Fibroblast of lung (primary cell): ENCODE measurements at regions not wholly inside any gene's neighbourhood (a gene's known extent, or its start where the extent isn't known, plus 50 kb on each side); places are given as distances from the start of the nearest gene placed in this dataset.

Experiments used
- DNase-seq, 2 donors: peaks; one replicate each; pipeline versions ENCODE4 v3.0.0 to v3.0.0-alpha.2; 2010; ENCODE audit warnings: low read depth in 2 of 2
- H2AFZ ChIP-seq: 2 replicates; pipeline ENCODE4 v1.5.1; 2012; ENCODE audit warnings: low read length, control low read depth, inconsistent platforms
- H3K27ac ChIP-seq: 2 replicates; pipeline ENCODE4 v1.5.1; 2011; ENCODE audit warnings: low read length, control low read depth; ENCODE audit not compliant: insufficient read depth
- H3K27me3 ChIP-seq: 2 replicates; pipeline ENCODE4 v1.5.1; 2011; ENCODE audit warnings: mild to moderate bottlenecking, low read length; ENCODE audit not compliant: control insufficient read depth, insufficient read depth
- H3K36me3 ChIP-seq: 2 replicates; pipeline ENCODE4 v1.5.1; 2011; ENCODE audit warnings: low read length; ENCODE audit not compliant: control insufficient read depth, insufficient read depth
- H3K4me1 ChIP-seq: 2 replicates; pipeline ENCODE4 v1.5.1; 2011; ENCODE audit warnings: low read length; ENCODE audit not compliant: control insufficient read depth, insufficient read depth; ENCODE audit errors: extremely low read depth
- H3K4me2 ChIP-seq: 2 replicates; pipeline ENCODE4 v1.5.1; 2011; ENCODE audit warnings: low read length, control low read depth; ENCODE audit not compliant: insufficient read depth; ENCODE audit errors: extremely low read depth
- H3K4me3 ChIP-seq, 4 experiments: fragments of 200-600 bp in 1 of 4; sonication (generic) in 1 of 4; replicated peaks in 1 of 4; 2 replicates each; pipeline ENCODE4 v1.5.1; 2011 to 2016; ENCODE audit warnings: low read length in 4 of 4, low read depth in 3 of 4, mild to moderate bottlenecking in 3 of 4, control low read depth in 2 of 4, inconsistent platforms in 1 of 4, mixed read lengths in 1 of 4; ENCODE audit not compliant: insufficient read depth in 1 of 4; ENCODE audit errors: control extremely low read depth in 1 of 4
- H3K79me2 ChIP-seq: 2 replicates; pipeline ENCODE4 v1.5.1; 2012; ENCODE audit warnings: mild to moderate bottlenecking, low read length, inconsistent platforms; ENCODE audit not compliant: control insufficient read depth, insufficient read depth
- H3K9ac ChIP-seq: 2 replicates; pipeline ENCODE4 v1.5.1; 2011; ENCODE audit warnings: mild to moderate bottlenecking, low read length, control low read depth; ENCODE audit not compliant: insufficient read depth
- H3K9me3 ChIP-seq: 2 replicates; pipeline ENCODE4 v1.5.1; 2012; ENCODE audit warnings: low read depth, low read length; ENCODE audit not compliant: control insufficient read depth, insufficient read depth
- H4K20me1 ChIP-seq: 2 replicates; pipeline ENCODE4 v1.5.1; 2011; ENCODE audit warnings: low read length; ENCODE audit not compliant: control insufficient read depth, insufficient read depth; ENCODE audit errors: extremely low read depth
- EZH2 ChIP-seq: IDR thresholded peaks from 2 replicates; pipeline ENCODE4 v1.5.1; 2012; ENCODE audit warnings: low read length, control low read depth, mild to moderate bottlenecking; ENCODE audit errors: missing control alignments
- TF ChIP-seq, protein P1 (sequence below), 2 donors: IDR thresholded peaks in 1 of 2; conservative IDR thresholded peaks in 1 of 2; 1 replicate in 1 of 2; 2 replicates in 1 of 2; pipeline ENCODE4 v1.5.1; 2011 to 2012; ENCODE audit warnings: low read length in 2 of 2, control low read depth in 1 of 2, inconsistent platforms in 1 of 2, low read depth in 1 of 2, mild to moderate bottlenecking in 1 of 2

DNA sequence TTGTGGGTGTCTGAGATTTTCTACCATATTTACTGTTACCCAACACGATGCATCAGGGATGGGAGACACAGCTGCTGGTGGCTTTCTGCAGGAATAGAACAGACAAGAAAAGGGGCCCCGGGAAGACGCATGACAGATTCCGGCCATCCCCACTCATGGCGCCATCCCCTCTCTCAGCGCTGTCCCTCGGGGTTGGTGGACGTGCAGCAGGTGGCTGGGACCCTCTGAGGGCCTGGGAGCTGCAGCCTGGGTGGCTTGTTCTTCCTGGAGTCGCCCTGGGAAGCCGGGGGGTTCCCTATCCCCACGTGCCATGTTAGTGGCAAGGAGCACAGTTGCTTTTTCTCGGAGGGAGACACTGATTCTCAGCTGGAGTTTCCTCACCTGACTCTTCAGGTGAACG lies 1123.3 kb downstream of the BRD1 start:
- Histone ChIP-seq H3K9ac (no peak overlapping the region), H3K27ac (no peak overlapping the region), H3K79me2 (no peaks in the 10 kb centered on the region), H3K27me3 (no peaks in the 10 kb centered on the region), H3K4me2 (no peak overlapping the region), H3K36me3 (no peaks in the 10 kb centered on the region), H3K4me3 (no peak overlapping the region), H4K20me1 (no peaks in the 10 kb centered on the region), H3K4me1 (no peaks in the 10 kb centered on the region), H3K9me3 (no peaks in the 10 kb centered on the region), H2AFZ (no peak overlapping the region)
- DNase-seq: no peak
- TF ChIP-seq, protein P1, sequence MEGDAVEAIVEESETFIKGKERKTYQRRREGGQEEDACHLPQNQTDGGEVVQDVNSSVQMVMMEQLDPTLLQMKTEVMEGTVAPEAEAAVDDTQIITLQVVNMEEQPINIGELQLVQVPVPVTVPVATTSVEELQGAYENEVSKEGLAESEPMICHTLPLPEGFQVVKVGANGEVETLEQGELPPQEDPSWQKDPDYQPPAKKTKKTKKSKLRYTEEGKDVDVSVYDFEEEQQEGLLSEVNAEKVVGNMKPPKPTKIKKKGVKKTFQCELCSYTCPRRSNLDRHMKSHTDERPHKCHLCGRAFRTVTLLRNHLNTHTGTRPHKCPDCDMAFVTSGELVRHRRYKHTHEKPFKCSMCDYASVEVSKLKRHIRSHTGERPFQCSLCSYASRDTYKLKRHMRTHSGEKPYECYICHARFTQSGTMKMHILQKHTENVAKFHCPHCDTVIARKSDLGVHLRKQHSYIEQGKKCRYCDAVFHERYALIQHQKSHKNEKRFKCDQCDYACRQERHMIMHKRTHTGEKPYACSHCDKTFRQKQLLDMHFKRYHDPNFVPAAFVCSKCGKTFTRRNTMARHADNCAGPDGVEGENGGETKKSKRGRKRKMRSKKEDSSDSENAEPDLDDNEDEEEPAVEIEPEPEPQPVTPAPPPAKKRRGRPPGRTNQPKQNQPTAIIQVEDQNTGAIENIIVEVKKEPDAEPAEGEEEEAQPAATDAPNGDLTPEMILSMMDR (conservative IDR thresholded peaks at IDR 0.05 in 1 of 2, IDR thresholded peaks at IDR 0.05 in 1 of 2; ENCODE audit: low read depth in 1 of 2, low read length in 2 of 2): no peak
- TF ChIP-seq EZH2: no peak

GRCh38 chr22:48703265-48703941 lies 1124.3 kb downstream of the BRD1 start:
- Histone ChIP-seq H2AFZ (no peak overlapping the region), H3K4me3 (no peak overlapping the region), H3K4me2 (no peak overlapping the region), H3K79me2 (no peaks in the 10 kb centered on the region), H3K4me1 (no peaks in the 10 kb centered on the region), H3K9me3 (no peaks in the 10 kb centered on the region), H3K9ac (no peak overlapping the region), H4K20me1 (no peaks in the 10 kb centered on the region), H3K36me3 (no peaks in the 10 kb centered on the region), H3K27ac (no peak overlapping the region), H3K27me3 (no peaks in the 10 kb centered on the region)
- no peak for TF ChIP-seq EZH2
- TF ChIP-seq, protein P1 (conservative IDR thresholded peaks at IDR 0.05 in 1 of 2, IDR thresholded peaks at IDR 0.05 in 1 of 2; ENCODE audit: low read depth in 1 of 2, low read length in 2 of 2): no peak
- no peak for DNase-seq

- Histone ChIP-seq H3K27ac (no peak overlapping the region), H3K27me3 (no peaks in the 10 kb centered on the region), H3K36me3 (no peaks in the 10 kb centered on the region), H3K79me2 (no peaks in the 10 kb centered on the region), H3K4me3 (no peak overlapping the region), H3K9me3 (no peaks in the 10 kb centered on the region), H3K4me1 (no peaks in the 10 kb centered on the region), H3K4me2 (no peak overlapping the region), H2AFZ (no peak overlapping the region), H3K9ac (no peak overlapping the region), H4K20me1 (no peaks in the 10 kb centered on the region)
- DNase-seq: no peak
- TF ChIP-seq, protein P1 (conservative IDR thresholded peaks at IDR 0.05 in 1 of 2, IDR thresholded peaks at IDR 0.05 in 1 of 2; ENCODE audit: low read depth in 1 of 2, low read length in 2 of 2): no peak
- TF ChIP-seq EZH2: no peak
These were observed 1125.0 kb downstream of the BRD1 start for GRCh38 chr22:48702573-48703264.
